NCI-H460 (cell line): ENCODE measurements at regions not wholly inside any gene's neighbourhood (a gene's known extent, or its start where the extent isn't known, plus 50 kb on each side); places are given as distances from the start of the nearest gene placed in this dataset.

ENCODE experiments used
- DNase-seq: peaks from one replicate; pipeline ENCODE4 v3.0.0-alpha.2; 2016; ENCODE audit warnings: low read depth; ENCODE audit errors: extremely low read depth

GRCh38 chr1:213821175-213821942 lies 166.4 kb upstream of the PROX1 start:
- no peak for DNase-seq

GRCh38 chr1:213821943-213822334 lies 165.8 kb upstream of the PROX1 start:
- no peak for DNase-seq

- no peak for DNase-seq
Observed at GRCh38 chr1:213826891-213827290, 160.9 kb upstream of the PROX1 start.

DNA sequence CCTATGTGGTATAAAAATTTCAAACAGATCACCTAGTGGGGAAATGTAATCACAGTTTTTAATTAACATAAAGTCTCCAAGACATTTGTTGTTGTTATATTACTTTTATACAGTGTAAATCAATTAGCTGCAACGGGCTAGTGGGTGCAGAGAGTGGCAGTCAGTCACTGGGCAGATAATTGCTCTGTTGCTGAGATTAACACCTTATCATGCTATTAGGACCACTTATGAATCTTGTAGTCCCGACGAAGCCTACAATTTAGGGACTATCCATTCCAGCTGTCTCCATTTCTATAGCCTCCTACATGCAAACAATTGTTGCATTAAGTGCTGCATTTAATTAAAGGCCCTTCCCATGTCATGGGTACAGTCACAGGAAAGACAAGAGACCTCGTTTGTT lies 158.9 kb upstream of the PROX1 start:
- DNase-seq = no peak

GRCh38 chr1:213829780-213830179 lies 158.0 kb upstream of the PROX1 start:
- no peak for DNase-seq

- DNase-seq = no peak
Observed at GRCh38 chr1:213830371-213830770, 157.4 kb upstream of the PROX1 start.

DNA sequence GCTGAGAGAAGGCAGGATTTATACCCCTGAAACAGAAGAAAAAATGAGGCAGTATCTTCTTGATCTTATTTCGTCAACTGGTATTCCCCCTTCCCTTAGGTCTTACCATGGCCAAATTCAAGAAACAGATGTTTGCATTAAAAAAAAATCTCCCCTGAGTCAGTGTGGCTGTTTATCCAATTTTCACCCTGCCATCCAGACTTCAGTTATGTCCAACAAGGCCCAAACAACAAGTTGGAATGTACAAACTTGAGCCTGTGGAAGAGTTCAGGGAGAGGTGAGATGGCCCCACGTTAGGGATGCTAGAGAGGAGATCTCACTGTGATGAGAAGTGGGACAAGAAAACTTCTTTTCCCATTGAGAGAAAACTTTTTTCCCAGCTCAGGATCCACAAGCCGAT lies 147.2 kb upstream of the PROX1 start:
- DNase-seq = no peak

GRCh38 chr1:213844632-213845031 lies 143.1 kb upstream of the PROX1 start:
- DNase-seq = no peak

- no peak for DNase-seq
Observed at GRCh38 chr1:213852107-213852506, 135.7 kb upstream of the PROX1 start.

DNA sequence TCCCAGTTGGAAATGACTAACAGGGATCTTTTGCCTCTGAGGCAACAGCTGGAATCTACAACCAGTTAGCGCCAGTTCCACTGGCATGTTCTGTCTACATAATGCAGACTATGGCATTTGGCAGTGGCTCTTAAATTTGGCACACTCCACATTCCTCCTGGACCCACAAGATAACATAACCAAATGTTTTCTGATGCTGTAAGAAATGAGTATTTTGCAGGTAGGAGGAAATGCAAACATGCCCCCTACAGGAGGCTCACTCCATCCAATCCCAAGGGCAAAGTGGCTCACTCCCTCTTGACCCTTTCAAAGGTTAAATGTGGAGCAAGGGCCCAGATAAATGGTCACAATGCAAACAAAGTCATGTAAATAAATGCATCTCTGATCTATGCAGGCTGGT lies 129.2 kb upstream of the PROX1 start:
- DNase-seq = no peak

GRCh38 chr1:213861841-213862240 lies 125.9 kb upstream of the PROX1 start:
- DNase-seq = no peak

DNA sequence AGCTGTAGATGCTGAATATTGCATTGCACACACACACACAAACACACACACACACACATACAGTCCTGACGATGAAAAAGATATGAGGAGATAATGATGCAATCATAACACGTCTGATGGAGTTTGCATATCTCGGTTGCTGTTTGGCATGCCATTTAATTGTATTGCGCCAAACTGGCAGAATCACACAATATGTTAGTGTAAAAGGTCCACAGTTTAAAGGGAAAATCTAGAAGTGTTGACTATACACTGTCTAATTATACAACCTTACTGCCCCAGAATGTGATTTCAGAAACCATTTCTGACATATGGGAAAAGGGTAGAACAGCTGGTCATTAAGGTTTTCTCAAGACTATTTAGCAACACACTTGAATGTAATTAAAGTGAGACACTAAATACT lies 123.7 kb upstream of the PROX1 start:
- no peak for DNase-seq

DNA sequence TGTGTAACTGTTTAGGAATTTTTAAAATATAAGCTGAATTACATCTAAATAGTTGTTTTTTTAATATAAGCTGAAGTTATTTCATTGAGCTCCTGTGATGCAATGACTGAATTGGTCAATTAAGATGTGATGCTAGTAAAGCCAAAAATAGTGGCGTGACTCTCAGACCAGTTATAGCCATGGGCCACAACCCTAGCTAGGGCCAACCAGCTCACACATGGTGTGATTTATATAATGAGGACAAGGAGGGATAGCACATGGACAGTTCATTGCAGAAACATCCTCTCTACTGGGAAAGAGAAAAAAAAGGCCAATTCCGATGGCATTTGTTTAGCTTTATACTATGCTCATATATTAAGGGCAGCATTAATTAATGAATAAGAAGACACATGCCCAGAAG lies 119.3 kb upstream of the PROX1 start:
- DNase-seq = no peak

- DNase-seq = no peak
Observed at GRCh38 chr1:213871179-213871578, 116.6 kb upstream of the PROX1 start.

DNA sequence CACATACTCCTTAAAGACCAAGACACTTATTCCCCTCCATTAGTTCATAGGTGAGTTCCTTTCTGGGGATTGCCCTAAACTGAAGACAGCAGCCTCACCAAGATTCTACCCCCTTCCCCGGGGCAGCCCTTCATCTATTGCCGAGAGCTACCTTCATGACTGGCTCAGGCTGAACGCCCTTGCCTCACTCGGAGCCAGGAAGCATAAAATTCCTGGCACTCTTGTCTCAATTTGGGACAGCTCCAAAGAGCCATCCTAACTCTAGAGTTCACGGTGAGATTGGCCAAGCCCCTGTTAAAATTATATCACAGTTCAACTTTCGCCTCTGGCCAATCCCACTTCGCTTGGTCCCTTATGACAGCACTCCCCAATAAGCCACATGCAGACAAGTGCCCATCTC lies 113.0 kb upstream of the PROX1 start:
- no peak for DNase-seq

DNA sequence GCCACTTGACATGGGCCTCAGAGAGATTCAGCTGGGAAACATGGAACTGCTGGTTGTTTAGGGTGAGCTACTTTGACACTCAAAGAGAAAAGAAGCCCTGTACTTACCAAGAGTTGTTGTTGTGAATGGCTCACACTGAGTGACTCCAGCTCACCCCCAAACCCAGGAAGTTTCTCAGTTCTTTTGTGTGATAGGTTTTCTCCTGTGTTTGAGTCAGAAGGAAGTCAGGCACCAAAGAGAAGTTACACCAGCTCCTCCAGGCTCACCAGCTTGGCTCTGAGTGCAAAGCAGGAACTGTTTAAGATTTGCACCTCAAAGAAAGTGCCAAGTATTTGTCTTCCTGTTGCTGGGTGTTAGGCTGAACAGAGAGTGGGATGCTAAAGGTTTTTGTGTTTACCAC lies 111.2 kb upstream of the PROX1 start:
- no peak for DNase-seq

DNA sequence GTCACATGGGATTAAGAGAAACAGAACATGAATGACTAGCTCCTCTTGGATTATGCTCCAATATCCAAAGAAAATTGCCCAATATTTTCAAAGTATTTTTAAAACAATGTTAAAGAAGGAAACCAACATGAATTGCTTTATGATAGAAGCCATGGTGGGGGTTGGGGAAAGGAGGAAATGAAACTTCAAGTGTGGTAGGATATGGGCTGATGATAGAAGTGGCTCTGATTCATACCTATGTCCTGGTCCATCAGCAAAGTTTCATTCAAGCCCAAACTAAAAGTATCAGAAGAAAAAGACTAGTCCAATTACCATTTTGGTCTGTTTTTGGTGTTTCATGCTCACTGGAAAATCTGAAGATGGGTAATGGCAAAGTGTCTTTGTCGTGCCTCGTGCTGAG lies 104.2 kb upstream of the PROX1 start:
- no peak for DNase-seq

DNA sequence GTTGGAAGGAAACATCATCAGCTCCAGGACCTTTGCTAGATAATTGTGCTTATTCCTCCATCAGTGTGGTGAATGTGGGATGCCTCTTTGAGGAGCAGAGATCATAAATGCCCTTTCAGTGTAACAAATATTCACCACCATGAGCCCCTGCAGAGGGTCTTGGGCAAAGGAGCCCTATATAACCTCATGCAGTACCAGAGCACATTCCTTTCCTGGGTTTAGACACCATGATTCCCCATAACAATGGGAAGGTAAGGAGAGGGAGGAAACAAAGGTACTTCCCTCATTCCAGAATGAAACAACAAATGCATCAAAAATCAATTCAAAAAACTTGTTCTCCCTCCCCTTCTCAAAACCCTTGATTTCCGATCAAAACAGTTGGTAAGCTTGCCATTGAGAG lies 103.4 kb upstream of the PROX1 start:
- DNase-seq = no peak

DNA sequence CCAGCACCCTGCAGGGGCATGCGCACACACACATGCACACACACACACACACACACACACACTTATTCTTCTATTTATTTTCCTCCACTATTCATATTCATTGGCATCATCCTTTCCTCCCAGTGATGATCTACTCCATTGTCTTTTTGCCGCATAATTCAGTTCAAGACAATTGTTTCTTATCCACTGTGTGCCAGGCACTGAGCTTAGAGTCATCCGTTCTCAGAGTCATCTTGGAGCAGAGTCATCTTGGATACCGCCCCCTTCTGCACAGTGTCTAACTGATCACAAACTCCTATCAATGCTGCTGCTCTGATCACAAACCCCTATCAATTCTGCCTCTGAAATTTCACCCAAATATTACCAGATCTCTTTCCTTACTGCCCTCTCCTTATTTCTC lies 102.8 kb upstream of the PROX1 start:
- DNase-seq = no peak

GRCh38 chr1:213887842-213888241 lies 99.9 kb upstream of the PROX1 start:
- DNase-seq = no peak

- no peak for DNase-seq
Observed at GRCh38 chr1:213891989-213892902, 95.5 kb upstream of the PROX1 start.

DNA sequence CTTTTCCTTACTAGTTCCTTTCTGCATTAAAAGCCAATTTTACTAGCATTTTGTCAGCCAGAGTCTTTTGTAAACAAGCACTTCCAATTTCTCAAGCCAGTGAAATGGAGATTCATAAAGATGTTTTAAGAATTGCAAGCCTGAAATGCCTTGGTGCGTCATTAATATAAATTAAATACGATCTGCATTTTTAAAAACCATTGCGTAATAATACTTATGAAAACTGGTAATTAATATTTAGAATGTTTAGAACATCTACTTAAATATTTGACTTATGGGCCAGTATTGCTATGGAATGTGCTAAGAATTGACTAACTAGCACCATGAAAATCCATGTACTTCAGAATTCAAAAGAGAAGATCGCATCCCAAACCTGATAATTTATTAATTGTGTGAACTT lies 89.1 kb upstream of the PROX1 start:
- no peak for DNase-seq
